Neural cell (in vitro differentiated cells): ENCODE measurements at regions not wholly inside any gene's neighbourhood (a gene's known extent, or its start where the extent isn't known, plus 50 kb on each side); places are given as distances from the start of the nearest gene placed in this dataset.

Experiments used
- H2AFZ ChIP-seq: fragments of 200-600, 300-800 bp; sonication (generic), shearing (Covaris generic); 2 replicates; pipeline ENCODE4 v1.6.0; 2014; ENCODE audit warnings: low read depth, mild to moderate bottlenecking, antibody characterized with exemption, low read length, moderate library complexity
- H3F3A ChIP-seq: fragments of 200-600 bp; shearing (Covaris generic); 2 replicates; pipeline ENCODE4 v1.6.1; 2016; ENCODE audit warnings: mild to moderate bottlenecking, moderate library complexity, mixed read lengths, antibody characterized with exemption, low read length; ENCODE audit not compliant: insufficient read depth, poor library complexity, severe bottlenecking
- H3K27ac ChIP-seq: fragments of 200-600, 300-800 bp; sonication (generic), shearing (Covaris generic); 2 replicates; pipeline ENCODE4 v1.5.1; 2014; ENCODE audit warnings: mild to moderate bottlenecking, low read length, moderate library complexity
- H3K27me3 ChIP-seq: fragments of 300-800, 200-600 bp; sonication (generic), shearing (Covaris generic); 2 replicates; pipeline ENCODE4 v1.6.0; 2014; ENCODE audit warnings: mild to moderate bottlenecking, low read depth, low read length, moderate library complexity; ENCODE audit not compliant: insufficient read depth
- H3K36me3 ChIP-seq: fragments of 300-800, 200-600 bp; sonication (generic), shearing (Covaris generic); 2 replicates; pipeline ENCODE4 v1.5.1; 2014; ENCODE audit warnings: mild to moderate bottlenecking, antibody characterized with exemption, low read length, moderate library complexity; ENCODE audit not compliant: insufficient read depth
- H3K4me2 ChIP-seq: fragments of 300-800, 200-600 bp; sonication (generic), shearing (Covaris generic); 2 replicates; pipeline ENCODE4 v1.6.0; 2014; ENCODE audit warnings: mild to moderate bottlenecking, low read length
- H3K4me3 ChIP-seq: fragments of 300-800, 200-600 bp; sonication (generic), shearing (Covaris generic); 2 replicates; pipeline ENCODE4 v1.5.1; 2014; ENCODE audit warnings: mild to moderate bottlenecking, low read length, moderate library complexity
- H3K79me2 ChIP-seq: fragments of 200-600 bp; shearing (Covaris generic); replicated peaks from 2 replicates; pipeline ENCODE4 v1.6.0; 2014; ENCODE audit warnings: mild to moderate bottlenecking, low read length, moderate library complexity; ENCODE audit not compliant: insufficient read depth
- H3K9ac ChIP-seq: fragments of 300-800, 200-600 bp; sonication (generic), shearing (Covaris generic); 2 replicates; pipeline ENCODE4 v1.6.1; 2016; ENCODE audit warnings: mild to moderate bottlenecking, low read length, mixed read lengths
- H3K9me2 ChIP-seq: fragments of 200-600 bp; shearing (Covaris generic); 2 replicates; pipeline ENCODE4 v1.6.1; 2016; ENCODE audit warnings: mild to moderate bottlenecking, low read length, mixed read lengths; ENCODE audit not compliant: insufficient read depth
- H3K9me3 ChIP-seq: fragments of 200-600, 300-800 bp; sonication (generic), shearing (Covaris generic); 2 replicates; pipeline ENCODE4 v1.6.1; 2016; ENCODE audit warnings: mild to moderate bottlenecking, mixed run types, low read length, moderate library complexity, mixed read lengths
- H4K20me1 ChIP-seq: fragments of 200-600 bp; shearing (Covaris generic); 2 replicates; pipeline ENCODE4 v1.6.1; 2016; ENCODE audit warnings: mild to moderate bottlenecking, mixed run types; ENCODE audit not compliant: insufficient read depth
- EP300 ChIP-seq: fragments of 450-650 bp; conservative IDR thresholded peaks from 2 replicates; pipeline ENCODE4 v1.6.1; 2014; ENCODE audit warnings: antibody characterized with exemption, mild to moderate bottlenecking, moderate library complexity; ENCODE audit not compliant: poor library complexity, severe bottlenecking
- EZH2 ChIP-seq: fragments of 200-600, 300-800 bp; shearing (Covaris generic), sonication (generic); IDR thresholded peaks from 2 replicates; pipeline ENCODE4 v1.6.1; 2014; ENCODE audit warnings: antibody characterized with exemption, low read length, borderline replicate concordance, mild to moderate bottlenecking; ENCODE audit not compliant: insufficient read depth, poor library complexity, severe bottlenecking
- MXI1 ChIP-seq: fragments of 450-650 bp; conservative IDR thresholded peaks from 2 replicates; pipeline ENCODE4 v1.6.1; 2014; ENCODE audit warnings: antibody characterized with exemption, mild to moderate bottlenecking; ENCODE audit not compliant: poor library complexity, severe bottlenecking
- POLR2AphosphoS5 ChIP-seq: IDR thresholded peaks from 2 replicates; pipeline ENCODE4 v1.6.1; 2012
- RAD21 ChIP-seq: fragments of 450-650 bp; conservative IDR thresholded peaks from 2 replicates; pipeline ENCODE4 v1.6.1; 2014; ENCODE audit warnings: antibody characterized with exemption, mild to moderate bottlenecking, moderate library complexity
- SMC3 ChIP-seq: fragments of 450-650 bp; conservative IDR thresholded peaks from 2 replicates; pipeline ENCODE4 v1.6.1; 2014; ENCODE audit warnings: antibody characterized with exemption, mild to moderate bottlenecking, moderate library complexity; ENCODE audit not compliant: poor library complexity
- TAF1 ChIP-seq: IDR thresholded peaks from 2 replicates; pipeline ENCODE4 v1.6.1; 2012; ENCODE audit warnings: low read depth
- TF ChIP-seq, protein P1 (sequence below): fragments of 450-650 bp; IDR thresholded peaks from 2 replicates; pipeline ENCODE4 v1.5.1; 2014; ENCODE audit warnings: antibody characterized with exemption, mild to moderate bottlenecking, moderate library complexity; ENCODE audit not compliant: poor library complexity, severe bottlenecking
- TF ChIP-seq, protein P2 (sequence below): IDR thresholded peaks from 2 replicates; pipeline ENCODE4 v1.6.1; 2012; ENCODE audit warnings: borderline replicate concordance

DNA sequence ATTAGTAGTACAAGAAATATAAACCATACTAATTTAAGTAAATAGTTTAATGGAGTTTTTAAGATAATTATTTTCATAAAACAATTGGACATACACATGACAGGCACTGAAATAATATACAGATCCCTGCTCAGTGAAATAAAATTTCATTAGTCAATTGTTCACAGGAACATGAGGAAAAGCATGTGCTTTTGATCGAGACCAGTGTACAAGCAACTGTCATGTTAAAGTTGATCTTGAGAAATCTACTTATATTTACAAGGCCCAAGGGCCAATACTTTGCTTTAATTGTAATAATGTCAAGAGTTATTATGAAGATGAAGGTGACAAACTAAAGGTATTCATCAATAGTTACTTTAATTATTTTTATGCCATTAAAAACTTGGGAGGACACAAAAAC, 792.7 kb upstream of the LUZP2 start:
- TF ChIP-seq EZH2 (no peak), RAD21 (no peak), SMC3 (no peak), EP300 (no peak), POLR2AphosphoS5 (no peak), TAF1 (no peak), MXI1 (no peak)
- TF ChIP-seq, protein P1, sequence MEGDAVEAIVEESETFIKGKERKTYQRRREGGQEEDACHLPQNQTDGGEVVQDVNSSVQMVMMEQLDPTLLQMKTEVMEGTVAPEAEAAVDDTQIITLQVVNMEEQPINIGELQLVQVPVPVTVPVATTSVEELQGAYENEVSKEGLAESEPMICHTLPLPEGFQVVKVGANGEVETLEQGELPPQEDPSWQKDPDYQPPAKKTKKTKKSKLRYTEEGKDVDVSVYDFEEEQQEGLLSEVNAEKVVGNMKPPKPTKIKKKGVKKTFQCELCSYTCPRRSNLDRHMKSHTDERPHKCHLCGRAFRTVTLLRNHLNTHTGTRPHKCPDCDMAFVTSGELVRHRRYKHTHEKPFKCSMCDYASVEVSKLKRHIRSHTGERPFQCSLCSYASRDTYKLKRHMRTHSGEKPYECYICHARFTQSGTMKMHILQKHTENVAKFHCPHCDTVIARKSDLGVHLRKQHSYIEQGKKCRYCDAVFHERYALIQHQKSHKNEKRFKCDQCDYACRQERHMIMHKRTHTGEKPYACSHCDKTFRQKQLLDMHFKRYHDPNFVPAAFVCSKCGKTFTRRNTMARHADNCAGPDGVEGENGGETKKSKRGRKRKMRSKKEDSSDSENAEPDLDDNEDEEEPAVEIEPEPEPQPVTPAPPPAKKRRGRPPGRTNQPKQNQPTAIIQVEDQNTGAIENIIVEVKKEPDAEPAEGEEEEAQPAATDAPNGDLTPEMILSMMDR, result no peak
- TF ChIP-seq, protein P2, sequence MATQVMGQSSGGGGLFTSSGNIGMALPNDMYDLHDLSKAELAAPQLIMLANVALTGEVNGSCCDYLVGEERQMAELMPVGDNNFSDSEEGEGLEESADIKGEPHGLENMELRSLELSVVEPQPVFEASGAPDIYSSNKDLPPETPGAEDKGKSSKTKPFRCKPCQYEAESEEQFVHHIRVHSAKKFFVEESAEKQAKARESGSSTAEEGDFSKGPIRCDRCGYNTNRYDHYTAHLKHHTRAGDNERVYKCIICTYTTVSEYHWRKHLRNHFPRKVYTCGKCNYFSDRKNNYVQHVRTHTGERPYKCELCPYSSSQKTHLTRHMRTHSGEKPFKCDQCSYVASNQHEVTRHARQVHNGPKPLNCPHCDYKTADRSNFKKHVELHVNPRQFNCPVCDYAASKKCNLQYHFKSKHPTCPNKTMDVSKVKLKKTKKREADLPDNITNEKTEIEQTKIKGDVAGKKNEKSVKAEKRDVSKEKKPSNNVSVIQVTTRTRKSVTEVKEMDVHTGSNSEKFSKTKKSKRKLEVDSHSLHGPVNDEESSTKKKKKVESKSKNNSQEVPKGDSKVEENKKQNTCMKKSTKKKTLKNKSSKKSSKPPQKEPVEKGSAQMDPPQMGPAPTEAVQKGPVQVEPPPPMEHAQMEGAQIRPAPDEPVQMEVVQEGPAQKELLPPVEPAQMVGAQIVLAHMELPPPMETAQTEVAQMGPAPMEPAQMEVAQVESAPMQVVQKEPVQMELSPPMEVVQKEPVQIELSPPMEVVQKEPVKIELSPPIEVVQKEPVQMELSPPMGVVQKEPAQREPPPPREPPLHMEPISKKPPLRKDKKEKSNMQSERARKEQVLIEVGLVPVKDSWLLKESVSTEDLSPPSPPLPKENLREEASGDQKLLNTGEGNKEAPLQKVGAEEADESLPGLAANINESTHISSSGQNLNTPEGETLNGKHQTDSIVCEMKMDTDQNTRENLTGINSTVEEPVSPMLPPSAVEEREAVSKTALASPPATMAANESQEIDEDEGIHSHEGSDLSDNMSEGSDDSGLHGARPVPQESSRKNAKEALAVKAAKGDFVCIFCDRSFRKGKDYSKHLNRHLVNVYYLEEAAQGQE, result no peak
- Histone ChIP-seq H3K36me3 (no peaks in the 10 kb centered on the region), H2AFZ (no peak overlapping the region), H3K4me3 (no peak overlapping the region), H4K20me1 (no peaks in the 10 kb centered on the region), H3K27me3 (no peaks in the 10 kb centered on the region), H3K9me2 (no peaks in the 10 kb centered on the region), H3K79me2 (no peaks in the 10 kb centered on the region), H3K9ac (no peak overlapping the region), H3F3A (no peaks in the 10 kb centered on the region), H3K9me3 (no peaks in the 10 kb centered on the region), H3K4me2 (no peak overlapping the region), H3K27ac (no peak overlapping the region)

DNA sequence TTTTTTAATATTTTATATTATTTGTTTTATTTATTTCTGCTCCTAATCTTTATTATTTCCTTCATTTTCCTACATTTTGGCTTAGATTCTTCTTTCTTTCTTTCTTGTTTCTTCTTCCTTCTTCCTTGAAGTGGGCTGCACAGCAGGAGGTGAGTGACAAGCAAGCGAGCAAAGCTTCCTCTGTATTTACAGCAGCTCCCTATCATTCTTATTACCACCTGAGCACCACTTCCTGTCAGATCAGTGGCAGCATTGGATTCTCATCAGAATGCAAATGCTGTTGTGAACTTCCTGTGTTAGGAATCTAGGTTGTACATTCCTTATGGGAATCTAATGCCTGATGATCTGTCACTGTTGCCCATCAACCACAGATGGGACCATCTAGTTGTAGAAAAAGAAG, 784.9 kb upstream of the LUZP2 start:
- H3K9me3 ChIP-seq, result no peaks in the 10 kb centered on the region
- TF ChIP-seq, protein P2, result no peak
- TF ChIP-seq SMC3, result no peak
- TF ChIP-seq EZH2, result no peak
- TF ChIP-seq EP300, result no peak
- no peak for TF ChIP-seq RAD21
- no peak for TF ChIP-seq TAF1
- TF ChIP-seq, protein P1, result no peak
- no peak for TF ChIP-seq POLR2AphosphoS5
- TF ChIP-seq MXI1, result no peak
- H3K27ac ChIP-seq, result no peak overlapping the region
- no peaks in the 10 kb centered on the region for H3K9me2 ChIP-seq
- no peaks in the 10 kb centered on the region for H3K27me3 ChIP-seq
- H3F3A ChIP-seq, result no peaks in the 10 kb centered on the region
- H3K9ac ChIP-seq, result no peak overlapping the region
- no peak overlapping the region for H3K4me2 ChIP-seq
- no peaks in the 10 kb centered on the region for H4K20me1 ChIP-seq
- H2AFZ ChIP-seq, result no peak overlapping the region
- no peak overlapping the region for H3K4me3 ChIP-seq
- no peaks in the 10 kb centered on the region for H3K79me2 ChIP-seq
- no peaks in the 10 kb centered on the region for H3K36me3 ChIP-seq
